ENCODE measurements at regions not wholly inside any gene's neighbourhood (a gene's known extent, or its start where the extent isn't known, plus 50 kb on each side); places are given as distances from the start of the nearest gene placed in this dataset.

- TF ChIP-seq POLR2A (IDR thresholded peaks at IDR 0.05) = no peak
- no peak for TF ChIP-seq CTCF (IDR thresholded peaks at IDR 0.05 in 4 of 5, conservative IDR thresholded peaks at IDR 0.05 in 1 of 5)
Observed at GRCh38 chr7:91421018-91421417, 156.8 kb downstream of the FZD1 start.
